GM18502 (cell line): ENCODE measurements at regions not wholly inside any gene's neighbourhood (a gene's known extent, or its start where the extent isn't known, plus 50 kb on each side); places are given as distances from the start of the nearest gene placed in this dataset.
"Not testable (repeated sequence)": the region's sequence is repeated elsewhere in the genome, so short reads cannot be mapped to it uniquely, and the experiment has no call there.

Source experiments
- ATAC-seq: cut with Tn5 transposase; IDR thresholded peaks from one replicate; pipeline ENCODE4 v1.9.1; 2021; ENCODE audit warnings: mild to moderate bottlenecking; ENCODE audit not compliant: unreplicated experiment, poor library complexity

DNA sequence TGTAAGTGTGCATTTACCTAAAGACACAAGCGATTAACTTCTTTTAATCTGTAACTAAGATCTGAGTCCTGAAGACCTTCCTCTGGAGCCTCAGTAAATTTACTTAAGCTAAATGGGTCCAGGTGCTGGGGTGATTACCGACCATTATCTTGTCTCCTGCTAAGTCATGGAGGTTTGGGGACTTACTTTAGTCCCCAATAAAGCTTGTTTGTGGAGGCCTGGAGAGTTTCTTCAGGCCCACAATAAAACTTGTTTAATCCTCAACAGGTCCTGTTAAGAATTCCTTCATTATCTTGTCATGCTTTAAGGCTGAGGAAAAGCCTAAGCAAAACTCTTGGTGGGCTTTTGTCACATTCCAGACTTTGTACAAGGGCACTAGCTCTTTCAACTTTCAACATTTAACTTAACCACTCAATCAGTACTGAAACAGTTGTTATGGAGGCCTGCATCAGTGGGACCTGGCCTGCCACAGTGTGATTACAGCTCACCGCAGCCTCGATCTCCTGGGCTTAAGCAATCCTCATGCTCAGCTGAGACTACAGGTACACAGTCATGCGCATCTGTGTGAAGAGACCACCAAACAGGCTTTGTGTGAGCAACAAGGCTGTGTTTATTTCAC lies 84.0 kb downstream of the FMO4 start:
- no peak for ATAC-seq

DNA sequence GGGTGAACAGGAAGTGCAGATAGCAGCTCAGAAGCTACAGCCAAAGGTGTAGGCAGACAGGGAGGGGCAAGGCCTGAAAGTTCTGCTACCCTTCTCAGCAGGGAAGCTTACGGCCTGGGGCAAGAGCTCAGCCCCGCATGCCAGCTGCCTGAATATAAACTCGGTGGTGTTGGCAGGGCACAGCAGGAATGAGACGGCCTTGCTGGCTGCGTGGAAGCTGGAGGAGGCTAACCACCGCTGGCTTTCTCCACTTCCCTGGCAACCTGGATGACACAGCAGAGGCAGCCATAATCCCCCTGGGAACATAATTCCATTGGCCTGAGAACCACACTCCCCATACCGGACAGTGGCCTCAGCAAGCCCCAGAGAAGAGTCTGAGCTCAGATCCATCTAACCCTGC lies 81.9 kb upstream of the PRRC2C start:
- no peak for ATAC-seq

DNA sequence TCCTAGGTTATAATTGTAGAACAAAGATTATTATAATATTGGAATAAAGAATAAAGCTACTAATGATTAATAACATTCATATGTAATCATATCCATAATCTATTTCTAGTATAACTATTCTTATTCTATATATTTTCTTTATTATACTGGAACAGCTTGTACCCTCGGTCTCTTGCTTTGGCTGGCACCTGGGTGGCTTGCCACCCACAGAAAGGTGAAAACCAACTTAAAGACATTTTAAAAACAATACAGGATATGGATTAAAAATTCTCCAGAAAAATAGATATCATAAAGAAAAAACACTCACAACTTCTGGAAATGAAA lies 80.0 kb upstream of the PRRC2C start:
- no peak for ATAC-seq

DNA sequence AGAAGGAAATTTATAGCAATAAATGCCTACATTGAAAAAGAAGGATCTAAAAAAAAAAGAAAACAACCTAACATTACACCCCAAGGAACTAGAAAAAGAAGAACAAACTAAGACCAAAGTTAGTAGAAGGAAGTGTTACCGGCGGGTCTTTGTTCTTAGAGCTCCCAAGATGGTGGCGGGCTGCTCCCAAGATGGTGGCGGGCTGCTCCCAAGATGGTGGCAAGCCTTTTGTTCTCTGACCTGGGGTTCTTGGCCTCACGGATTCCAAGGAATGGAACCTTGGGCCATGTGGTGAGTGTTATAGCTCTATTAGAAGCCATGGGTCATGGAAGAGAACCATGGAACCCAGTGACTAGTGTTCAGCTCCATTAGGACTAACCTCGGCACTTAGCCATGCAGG lies 71.8 kb upstream of the PRRC2C start:
- not testable (repeated sequence) for ATAC-seq

DNA sequence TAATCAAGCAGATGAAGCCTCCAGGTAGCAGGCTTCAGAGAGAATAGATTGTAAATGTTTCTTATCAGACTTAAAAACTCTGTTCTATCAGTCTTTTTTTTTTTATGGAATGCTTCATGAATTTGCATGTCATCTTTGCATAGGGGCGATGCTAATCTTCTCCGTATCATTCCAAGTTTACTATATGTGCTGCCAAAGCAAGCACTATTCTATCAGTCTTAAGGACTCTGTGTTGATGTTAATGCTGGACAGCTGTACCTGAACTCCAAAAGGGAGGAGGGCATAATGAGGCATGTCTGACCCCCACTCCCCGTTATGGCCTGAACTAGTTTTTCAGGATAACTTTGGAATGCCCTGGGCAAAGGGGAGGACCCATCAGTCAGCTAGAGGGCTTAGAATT lies 66.8 kb upstream of the PRRC2C start:
- ATAC-seq: no peak

DNA sequence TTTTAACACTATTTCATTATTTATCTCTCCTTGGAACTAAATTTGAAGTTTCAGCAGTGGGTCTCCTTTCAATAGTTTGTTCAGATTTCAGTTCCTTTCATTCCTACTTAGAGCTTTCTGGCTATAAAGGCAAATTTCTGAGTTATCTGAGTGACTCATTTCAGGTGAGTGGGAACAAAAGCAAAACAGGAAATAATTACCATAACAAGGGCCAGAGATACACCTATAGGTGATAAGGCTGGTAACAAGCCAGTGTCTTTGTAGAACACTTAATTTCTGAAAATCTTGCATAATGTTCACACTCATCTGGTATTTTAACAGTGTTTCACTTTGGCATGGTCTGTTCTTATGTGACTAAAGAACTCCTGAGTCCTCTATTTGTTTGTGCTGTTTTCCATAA lies 64.5 kb upstream of the PRRC2C start:
- peak; percentile 71 for ATAC-seq

DNA sequence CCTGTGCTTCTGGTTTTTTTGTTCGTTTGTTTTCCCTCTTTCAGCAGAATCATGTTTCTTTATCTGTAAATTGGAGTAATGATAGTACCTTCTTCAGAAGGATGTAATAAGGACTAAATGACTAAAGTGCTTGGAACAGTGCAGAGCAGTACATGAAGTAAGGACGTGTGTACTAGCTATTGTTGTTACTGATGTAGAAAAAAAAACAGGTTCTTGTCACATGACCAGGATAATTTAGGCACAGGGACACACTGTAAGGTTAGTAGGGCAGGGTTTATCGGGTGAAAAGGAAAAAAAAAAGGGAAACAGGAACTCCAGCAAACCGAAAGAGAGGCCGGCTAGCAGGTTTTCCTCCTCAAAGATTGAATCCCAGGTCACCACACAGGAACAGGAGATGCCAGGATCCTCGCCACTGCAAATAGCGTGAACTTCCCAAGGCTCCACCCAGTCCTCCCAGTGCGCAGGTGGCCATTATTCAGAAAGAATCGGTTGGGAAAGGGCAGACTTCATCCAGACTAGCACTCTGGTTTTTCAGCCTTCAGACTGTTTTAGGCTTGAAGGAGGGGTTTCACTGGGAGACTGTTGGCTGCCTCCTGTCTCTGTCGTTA lies 63.8 kb upstream of the PRRC2C start:
- no peak for ATAC-seq

DNA sequence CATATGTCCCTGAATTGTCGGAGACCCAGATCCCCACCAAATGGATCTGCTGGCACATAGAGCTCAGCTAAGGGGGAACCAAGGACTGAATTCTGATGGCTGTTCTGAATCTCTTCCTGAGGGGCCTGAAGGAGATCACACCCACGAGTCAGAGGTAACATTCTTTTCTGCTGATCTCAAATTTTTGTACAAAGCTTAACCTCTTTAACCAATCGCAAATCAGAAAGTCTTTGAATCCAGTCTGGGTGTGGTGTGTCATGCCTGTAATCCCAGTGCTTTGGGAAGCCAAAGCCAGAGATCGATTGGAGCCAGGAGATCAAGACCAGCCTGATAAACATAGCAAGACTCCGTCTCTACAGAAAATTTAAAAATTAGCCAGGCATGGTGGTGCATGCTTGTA lies 62.8 kb upstream of the PRRC2C start:
- no peak for ATAC-seq

DNA sequence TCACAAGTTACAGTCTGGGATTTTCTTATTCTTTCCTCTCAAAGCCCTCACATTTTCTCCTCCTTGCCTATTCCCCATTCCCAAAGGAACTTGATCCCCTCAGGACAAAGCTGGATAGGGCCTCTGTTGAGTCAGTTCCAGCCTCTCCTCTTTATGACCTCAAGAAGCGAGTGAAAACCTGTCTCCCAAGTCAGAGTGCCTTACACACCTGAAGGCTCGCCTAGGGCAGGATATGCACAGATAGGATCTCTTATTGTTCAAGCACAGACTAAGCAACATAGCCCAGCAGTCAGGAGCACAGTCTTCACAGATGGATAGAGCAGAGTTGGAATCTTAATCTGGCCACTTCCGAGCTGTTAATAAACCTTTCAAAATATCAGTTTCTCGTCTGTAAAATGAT lies 60.8 kb upstream of the PRRC2C start:
- ATAC-seq: no peak

DNA sequence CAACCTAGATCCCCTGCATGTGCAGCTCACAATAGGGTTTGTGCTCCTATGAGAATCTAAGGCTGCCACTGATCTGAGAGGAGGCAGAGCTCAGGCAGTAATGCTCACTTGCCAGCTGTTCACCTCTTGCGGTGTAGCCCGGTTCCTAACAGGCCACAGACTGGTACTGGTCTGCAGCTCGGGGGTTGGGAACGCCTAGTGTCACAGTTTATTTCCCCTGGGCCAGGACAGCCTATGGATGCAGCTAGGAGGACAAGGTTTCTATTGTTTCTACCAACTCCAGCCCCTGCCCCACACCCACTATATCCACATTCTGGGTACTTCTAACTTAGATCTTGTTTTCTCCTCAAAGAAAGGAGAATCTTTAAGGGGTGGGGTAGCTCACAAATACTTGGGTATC lies 58.7 kb upstream of the PRRC2C start:
- no peak for ATAC-seq

DNA sequence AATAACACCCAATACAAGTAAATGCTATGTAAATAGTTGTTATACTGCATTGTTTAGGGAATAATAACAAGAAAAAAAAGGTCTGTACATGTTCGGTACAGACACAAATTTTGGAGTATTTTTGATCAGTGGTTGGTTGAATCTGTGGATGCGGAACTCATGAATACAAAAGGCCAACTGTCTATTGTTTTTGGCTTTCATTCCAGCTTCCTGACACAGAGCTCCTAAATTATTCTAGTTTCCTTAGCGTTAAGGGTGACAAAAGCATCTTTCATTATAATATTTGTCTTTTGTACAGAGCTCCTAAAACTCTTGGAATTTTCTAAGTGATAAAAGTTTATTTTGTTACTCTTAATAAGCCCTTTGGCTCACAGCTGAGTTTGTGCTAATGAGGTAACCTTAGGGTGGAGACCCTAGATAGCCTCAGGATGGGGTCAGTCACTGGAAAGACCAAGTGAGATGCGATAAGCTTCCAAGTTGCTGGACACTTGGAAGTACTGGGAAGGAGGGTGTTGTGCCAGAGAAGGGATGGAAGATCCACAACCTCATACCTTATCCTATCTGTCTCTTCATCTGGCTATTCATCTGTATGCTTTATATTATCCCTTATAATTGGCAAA lies 57.4 kb upstream of the PRRC2C start:
- no peak for ATAC-seq

DNA sequence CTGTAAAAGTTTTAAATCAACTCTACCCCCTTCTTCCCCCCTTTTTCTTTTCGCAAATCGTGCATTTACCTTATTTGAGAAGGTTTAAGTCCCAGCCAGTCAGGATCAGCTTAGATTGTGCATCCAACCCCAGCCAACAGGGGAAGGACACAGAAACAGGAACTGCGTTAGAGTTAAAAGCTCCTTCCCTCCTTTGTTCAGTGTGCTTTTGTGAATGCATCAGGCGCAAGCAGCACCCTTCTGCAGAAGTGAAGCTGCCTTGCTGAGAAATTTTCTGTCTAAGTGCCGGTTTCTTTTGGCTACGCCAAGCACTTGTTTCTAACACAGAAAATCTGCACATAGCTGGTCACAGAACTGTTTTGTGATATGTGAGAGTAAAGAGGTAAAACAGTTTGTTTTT lies 56.2 kb upstream of the PRRC2C start:
- ATAC-seq: no peak

DNA sequence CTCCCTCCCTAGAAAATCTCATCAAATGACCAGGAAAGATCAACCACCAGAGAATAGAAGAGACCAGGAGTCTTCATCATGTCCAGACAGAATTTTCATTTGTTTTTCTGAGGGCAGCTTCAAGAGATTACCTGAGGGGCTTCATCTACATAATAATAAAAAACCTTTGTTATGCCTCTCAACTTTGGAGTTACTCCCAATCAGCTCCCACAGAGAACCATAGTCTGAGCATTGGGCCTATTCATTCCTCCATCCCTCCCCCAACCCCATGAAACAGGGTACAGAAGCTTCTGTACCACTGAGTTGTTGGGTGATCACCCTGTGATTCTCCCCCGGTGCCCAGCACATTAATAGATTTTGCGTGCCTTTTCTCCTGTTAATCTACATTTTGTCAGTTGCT lies 53.3 kb upstream of the PRRC2C start:
- ATAC-seq: no peak

DNA sequence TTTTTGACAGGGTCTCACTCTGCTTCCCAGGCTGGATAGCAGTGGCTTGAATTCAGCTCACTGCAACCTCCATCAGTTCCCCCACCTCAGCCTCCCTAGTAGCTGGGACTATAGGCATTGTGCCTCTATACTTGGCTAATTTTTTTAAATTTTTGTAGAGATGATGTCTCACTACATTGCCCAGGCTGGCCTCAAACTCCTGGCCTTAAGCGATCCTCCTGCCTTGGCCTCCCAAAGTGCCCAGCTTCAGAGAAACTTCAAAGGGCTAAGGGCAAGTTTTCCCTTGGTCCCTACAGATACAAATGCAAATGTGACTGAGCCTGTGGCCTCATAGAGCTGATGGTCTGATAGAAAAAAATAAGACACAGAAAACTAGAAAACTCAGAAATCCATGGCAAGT lies 52.9 kb upstream of the PRRC2C start:
- ATAC-seq: no peak

DNA sequence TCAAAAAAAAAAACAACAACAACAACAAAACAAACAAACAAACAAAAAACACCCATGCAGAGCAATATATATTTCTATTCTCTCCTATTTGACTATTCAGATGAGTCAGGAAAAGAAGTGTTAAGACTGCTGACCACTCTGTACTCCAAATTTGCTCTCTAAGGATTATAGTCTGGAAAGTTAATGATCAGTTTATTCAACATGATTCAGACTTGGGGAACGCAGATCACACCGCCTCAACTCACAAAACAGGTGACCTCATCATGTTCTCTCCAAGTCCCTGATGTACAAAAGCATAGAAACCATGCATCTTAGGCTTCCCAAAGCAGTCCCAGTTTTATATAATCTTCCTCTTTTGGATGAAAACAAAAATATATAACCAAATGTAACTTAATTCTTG lies 51.9 kb upstream of the PRRC2C start:
- no peak for ATAC-seq

DNA sequence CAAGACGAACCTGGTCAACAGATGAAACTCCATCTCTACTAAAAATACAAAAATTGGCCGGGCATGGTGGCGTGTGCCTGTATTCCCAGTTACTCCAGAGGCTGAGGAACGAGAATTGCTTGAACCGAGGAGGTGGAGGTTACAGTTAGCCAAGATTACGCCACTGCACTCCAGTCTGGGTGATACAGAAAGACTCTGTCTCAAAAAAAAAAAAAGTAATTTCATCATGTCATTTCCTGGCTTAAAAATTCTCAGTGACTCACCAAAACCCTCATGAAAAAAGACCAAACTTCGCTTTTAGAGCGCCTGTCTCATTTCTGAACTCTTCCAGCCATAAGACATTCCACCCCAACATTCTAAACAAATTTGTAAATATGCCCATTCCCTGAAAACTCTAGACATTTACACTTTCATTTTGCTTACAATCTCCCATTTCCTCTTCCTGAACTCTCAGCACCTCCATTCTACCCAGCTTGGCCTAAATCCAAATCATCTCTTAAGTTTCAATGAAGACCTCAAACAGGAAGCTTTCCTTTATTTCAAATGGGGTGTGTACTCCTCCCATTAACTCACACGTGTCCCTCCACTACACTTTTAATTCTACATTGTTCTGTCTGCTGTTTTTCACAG lies 50.5 kb upstream of the PRRC2C start:
- ATAC-seq: no peak
